ENCODE measurements at regions not wholly inside any gene's neighbourhood (a gene's known extent, or its start where the extent isn't known, plus 50 kb on each side); places are given as distances from the start of the nearest gene placed in this dataset.

DNA sequence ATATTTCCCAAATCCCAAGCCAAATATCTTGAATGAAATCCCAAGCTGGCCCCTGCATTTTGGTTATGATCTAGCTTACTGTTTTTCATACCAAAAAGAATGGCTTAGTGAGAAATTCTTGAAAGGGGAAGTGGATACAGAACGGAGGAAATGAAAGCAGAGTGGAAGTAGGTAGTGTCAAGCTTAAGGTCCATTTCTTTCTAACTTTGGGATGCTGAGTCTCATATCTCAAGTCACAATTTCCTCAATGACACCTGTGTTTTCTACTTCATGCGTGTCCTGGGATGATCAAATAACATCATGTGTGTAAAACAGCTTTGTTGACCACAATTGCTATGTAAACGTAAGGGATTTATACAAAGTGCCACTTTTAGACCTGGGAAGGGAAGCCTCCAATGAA lies 238.8 kb upstream of the SLC35B3 start:
- DNase-seq = no peak

DNA sequence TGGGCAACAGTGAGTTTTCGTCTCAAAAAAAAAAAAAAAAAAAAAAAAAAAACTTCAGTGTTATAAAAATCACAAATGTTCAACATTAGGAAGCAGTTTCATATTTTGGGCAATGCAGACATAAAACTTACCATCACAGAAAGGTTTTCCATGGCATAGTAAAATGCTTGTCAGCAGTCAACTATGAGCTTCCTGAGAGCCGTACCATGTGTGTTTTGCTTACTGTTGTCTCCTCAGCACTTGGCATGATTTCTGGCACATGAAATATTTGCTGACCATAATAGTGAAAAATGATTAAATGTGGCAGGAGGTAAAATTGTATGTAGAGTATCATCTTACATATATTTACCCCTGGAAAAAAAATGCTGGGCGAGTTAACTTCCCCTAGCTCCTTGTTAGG lies 237.5 kb upstream of the SLC35B3 start:
- no peak for DNase-seq

DNA sequence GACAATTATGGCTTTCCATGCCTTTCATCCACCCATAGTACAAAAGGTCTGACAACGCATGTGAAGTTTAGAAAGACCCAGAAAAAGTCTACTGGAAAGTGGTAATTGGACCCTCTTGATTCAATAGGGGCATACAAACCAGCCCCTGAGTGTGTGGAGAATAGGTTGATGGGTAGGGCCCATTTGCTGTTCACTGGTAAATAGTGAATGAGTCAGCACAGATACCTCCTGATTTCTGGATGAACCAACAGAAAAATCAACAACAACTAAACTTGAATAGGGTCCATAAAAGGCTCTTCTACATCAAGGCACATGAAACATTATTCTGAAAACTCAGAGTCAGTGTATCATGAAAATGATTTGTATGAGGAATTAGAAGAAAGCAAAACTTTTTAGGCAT lies 235.4 kb upstream of the SLC35B3 start:
- no peak for DNase-seq

DNA sequence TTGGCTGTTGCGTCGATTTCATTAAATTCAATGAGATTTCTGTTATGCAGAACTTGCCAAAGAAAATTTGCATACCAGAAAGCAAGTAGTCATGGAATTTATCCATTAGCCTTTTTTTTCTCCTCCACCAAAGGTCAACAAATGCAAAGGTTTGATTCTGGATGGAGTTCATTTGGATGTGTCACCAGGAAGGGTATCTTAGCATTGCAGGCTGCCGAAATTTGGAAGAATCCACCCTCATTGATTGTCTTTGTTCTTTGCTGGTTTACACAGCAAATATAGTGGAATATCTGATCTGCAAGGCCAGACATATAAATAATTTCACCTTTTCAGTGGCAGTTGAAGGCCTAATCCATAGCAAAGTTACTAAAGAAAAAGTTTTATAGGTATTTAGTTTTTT lies 229.4 kb upstream of the SLC35B3 start:
- DNase-seq = no peak

DNA sequence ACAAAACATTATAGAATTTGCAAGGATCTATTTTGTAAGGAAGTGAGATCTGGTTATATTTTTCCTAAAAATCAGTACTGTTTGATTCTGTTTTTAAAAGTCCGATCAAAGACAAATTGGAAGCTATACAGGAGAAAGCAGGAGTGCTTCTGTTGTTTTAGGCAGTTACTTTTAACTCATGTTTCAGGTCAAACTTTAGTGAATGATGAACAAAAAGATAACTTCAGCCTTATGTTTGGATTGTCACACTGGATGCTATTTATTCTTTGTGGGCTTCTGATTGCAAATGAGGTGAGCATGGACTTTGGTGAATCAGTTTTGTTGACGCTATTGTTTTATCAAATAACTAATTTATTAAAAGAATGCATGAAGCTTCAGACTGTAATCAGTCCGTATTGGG lies 228.7 kb upstream of the SLC35B3 start:
- DNase-seq = no peak

DNA sequence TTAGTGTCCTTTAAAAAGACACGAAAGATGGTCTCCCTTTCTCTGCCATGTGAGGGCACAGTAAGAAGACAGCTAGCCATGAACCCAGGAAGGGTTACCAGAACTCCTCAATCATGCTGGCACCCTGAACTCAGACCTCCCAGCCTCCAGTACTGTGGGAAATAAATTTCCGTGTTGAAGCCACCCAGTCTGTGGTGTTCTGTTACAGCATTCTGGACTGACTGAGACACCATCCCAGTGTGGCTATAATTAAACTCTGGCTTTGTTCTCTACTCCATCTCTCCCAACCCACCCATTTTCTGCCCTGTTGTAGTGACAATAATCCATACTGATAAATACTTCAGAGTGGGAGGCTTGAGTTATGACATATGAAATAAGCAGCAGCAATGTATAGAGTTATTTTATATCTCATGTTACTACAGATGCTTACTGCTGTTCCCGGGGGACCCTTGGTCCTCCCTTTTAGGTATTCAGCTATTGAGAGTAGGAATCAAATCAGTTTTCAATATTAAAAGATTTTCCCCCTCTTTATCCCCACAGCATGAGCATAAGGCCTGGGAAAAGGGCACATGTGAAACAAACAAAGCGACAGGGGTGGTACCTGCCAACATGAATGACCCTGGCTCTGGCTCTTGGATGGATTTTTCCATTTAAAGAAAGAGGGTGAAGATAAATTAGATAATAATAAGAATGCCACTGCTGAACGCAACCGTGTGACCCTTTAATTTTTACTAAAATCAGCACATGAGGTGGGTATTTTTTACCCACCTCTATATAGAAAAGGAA lies 224.3 kb upstream of the SLC35B3 start:
- no peak for DNase-seq

DNA sequence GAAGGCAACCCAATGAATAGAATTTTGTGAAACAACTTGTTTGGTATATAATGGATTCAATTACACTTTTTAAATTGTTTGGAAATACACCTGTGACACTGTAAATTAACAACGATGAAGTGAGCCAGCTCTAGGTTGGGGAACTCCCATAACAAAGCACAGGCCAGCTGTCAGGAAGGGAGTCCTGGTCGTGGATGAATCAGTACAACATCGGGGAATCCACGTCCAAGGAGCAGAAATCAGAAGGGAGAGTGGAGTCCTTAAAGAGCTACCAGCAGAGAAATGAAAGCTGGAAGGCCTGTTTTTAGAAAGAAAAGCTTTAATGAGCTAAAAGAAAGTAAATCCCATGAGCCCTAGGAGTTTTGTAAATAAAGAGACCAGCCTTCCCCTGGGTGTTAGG lies 223.1 kb upstream of the SLC35B3 start:
- no peak for DNase-seq

DNA sequence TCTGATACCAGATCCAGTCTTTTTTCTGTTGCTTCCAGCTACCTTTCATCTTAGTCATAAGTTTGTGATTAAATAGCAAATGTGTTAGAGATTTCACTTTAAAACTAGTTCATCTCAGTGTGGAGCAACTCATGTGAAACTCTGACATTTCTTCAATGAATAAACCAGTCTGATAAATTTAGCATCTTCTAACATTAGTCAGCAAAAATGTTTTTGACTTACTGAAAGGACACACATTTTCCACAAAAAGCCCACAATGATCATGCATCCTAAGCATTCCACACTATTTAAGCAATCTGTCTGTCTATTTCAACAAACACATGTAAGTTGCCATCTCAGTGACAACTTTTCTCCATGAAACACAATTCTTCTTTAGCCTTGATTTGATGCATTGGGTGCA lies 222.2 kb upstream of the SLC35B3 start:
- DNase-seq = no peak

DNA sequence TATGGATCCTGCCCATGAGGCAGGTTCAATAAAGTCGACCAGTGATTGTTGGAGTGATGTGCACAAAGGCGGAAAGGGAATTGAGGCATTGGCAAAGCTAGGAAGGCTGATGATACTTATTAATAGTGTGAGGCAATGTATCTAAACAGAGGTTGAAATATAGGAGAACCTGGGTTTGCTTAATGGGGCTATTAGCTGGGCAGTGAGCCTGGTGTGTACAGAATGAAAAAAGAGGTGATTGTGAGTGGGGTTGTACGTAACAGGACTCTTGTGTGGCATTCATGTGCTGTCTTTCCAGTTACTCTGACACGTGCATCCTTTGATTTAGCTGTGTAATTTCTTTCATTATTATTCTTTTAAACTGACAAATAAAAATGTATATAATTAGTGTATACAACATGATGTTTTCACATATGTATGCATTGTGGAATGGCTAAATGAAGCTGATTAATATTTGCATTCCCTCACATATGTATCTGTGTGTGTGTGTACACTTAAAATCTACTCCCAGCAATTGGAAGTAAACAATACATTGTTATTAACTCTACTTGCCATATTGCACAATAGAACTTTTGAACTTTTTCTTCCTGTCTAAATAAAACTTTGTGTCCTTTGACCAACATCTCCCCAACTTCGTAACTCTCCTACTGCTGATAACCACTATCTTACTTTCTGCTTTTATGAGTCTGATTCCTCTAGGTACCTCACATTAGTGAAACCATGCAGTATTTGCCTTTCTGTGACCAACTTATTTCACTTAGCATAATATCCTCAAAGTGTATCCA lies 220.5 kb upstream of the SLC35B3 start:
- DNase-seq = no peak

DNA sequence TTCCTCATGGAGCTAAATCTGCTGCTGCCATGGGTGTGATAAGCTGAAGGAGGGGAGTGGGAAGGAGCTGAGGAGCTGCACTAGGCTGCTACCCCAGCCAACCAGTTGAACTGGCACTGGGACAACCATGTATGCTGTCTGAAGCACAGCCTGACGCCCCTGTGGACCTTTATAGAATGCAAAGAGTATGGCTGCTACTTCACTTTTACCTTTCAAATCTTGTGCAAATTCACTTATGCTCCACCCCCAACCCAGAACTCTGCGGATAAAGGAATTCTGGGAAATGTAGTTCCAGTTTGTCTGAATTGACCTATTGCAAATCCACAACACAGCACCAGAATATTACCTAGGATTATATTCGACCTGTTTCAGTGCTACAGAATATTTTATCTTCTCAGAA lies 217.4 kb upstream of the SLC35B3 start:
- no peak for DNase-seq

DNA sequence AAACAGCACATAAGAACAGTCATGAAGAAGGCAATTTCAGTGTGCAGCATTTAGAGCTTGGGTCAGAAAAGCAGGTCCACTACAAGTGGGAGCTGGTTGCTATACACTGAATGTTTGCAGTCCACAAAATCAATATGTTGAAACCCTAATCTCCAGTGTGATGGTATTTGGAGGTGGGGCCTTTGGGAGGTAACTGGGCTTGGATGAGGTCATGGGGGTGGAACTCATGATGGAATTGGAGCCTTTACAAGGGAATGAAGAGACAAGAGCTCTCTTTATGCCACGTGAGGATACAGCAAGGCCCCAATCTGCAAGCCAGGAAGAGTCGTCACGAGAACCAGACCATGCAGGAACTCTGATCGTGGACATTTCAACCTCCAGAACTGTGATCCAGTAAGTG lies 216.7 kb upstream of the SLC35B3 start:
- DNase-seq = no peak

DNA sequence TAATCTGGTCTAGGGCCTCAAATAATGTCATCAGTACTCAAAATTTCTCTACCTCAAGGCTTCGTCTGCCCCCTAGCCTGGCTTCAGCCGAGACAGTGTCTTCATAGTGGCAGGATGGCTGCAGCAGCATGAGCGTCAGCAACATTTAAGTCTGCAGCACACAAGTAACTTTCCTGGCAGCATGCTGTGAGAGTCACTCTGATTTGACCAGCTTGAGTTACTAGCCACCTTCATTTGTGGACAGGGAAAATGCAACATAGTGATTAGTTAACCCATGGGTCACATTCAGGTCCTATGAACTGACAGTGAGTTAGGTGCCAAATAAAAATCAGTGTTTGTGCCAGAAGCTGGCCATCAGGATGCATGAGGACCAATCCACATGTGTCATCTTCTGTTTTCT lies 209.9 kb upstream of the SLC35B3 start:
- no peak for DNase-seq

DNA sequence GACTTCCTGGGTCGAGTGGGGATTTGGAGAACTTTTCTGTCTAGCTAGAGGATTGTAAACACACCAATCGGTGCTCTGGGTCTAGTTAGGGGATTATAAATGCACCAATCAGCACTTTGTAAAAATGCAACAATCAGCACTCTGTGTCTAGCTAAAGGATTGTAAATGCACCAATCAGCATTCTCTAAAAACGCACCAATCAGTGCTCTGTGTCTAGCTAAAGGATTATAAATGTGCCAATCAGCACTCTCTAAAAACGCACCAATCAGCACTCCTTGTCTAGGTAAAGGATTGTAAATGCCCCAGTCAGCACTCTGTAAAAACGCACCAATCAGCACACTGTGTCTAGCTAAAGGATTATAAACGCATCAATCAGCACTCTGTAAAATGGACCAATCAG lies 209.0 kb upstream of the SLC35B3 start:
- DNase-seq = no peak

DNA sequence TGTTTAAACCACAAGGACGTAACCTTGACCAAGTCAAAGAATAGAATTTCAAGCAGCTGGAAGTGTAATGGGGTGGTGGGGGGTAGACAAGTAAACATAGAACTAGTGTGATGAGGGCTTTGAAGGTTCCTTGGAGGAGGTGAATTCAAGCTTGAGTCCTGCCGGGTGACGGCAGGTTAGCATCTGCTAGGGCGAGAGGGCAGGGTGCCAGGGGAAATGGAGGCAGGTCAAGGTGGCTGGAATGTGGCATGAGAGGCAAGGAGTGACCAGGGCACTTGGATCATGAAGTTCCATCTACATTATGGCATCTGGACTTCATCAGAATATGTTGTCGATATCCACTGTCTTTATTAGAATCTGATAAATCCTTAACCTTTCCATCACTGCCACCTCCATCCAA lies 207.5 kb upstream of the SLC35B3 start:
- DNase-seq = no peak

DNA sequence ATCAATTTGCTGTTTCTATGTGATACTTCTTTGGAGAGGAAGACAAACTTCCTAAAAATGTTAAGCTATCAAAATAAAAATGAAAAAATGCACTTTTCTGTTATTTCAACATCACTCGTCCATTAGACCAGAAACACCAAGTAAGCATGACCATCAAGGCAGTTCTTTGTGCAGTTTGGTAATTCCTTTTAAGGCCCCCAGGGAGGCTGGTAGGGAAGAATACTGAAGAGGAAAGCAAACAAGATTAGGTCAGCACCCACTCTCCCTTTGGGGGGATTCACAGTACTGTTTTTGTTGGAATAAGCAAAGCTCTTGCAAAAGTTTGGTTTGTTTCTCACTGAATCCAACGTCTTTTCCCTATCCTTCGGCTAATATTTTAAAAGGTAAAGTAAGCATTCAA lies 206.8 kb upstream of the SLC35B3 start:
- no peak for DNase-seq

DNA sequence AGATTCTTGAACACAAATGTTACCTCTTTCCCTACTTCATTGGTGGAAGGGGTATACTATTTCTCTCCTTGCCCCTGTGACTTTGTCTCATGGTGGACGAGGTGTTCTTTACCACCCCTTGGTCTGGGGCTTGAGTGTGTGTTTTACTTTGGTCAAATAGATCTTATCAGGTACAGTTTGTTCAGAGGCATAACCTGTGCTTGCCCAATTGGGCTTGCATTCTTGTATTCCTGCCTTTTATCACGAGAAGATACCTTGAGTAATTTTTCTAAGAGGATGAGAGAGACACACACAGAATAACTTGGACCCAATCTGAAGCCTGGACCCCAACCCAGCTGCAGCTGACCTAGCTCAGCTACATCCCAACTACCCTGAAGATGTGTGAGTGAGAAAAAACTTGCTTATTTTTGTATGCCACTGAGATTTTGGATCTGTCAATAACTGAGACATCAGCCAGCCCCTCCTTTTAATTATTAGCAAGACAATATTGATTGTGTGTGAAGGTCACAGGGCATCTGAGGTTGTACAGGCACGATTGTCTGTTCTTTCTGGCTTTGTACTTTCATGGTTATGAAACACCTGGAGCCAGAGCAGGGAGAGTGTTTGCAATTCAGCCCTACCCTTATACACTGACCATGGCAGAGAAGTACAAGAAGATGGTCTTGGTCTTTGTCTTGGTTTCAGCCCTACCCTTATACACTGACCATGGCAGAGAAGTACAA lies 204.7 kb upstream of the SLC35B3 start:
- no peak for DNase-seq

DNA sequence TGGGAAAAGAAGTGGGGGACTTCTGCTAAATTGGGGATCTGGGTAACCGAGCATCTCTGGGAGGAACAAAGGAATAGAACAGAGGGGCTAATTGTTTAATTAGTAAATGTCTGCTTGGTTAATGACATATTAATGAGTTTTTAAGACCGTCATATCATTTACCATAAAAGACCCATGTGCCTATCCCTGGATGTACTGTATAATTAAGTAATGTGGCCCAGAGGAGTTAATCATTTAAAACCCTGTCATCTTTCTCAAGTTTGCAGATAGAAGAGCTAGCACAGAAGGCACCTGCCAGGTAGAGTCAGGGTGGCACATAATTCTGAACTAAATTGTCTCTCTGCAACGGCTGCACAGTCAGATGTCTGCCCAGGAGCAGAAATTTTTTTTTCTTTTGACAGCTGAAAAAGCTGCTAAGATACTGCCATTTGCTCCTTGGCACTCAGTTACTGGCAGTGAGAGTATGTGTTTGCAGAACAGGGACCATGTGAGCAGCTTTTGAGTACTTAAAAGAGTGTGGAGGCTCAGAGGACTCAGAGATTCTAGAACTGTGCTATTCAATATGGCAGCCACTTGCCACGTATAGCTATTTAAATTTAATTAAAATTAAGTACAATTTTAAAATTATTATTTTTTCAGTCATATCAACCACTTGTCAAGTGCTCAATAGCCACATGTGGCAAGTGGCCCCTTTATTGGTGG lies 202.7 kb upstream of the SLC35B3 start:
- no peak for DNase-seq

DNA sequence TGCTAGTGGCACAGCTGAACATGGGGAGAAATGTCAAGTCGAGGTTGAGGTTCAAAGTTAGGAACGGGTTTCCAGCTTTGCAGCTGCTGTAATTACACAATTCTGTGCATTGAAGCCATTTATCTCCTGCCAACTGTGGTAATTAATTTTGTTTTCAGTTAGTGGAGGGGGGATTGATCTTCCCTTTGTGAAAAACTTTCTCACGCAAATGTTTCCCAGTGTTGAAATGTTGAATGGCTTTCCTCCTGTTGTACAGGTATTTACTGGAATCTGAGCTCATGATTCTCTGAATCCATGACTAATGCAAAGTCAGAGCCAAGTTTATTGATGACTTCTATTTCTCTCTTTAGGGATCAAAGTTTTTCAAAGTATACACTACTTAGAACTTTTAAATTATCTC lies 198.4 kb upstream of the SLC35B3 start:
- DNase-seq = no peak

DNA sequence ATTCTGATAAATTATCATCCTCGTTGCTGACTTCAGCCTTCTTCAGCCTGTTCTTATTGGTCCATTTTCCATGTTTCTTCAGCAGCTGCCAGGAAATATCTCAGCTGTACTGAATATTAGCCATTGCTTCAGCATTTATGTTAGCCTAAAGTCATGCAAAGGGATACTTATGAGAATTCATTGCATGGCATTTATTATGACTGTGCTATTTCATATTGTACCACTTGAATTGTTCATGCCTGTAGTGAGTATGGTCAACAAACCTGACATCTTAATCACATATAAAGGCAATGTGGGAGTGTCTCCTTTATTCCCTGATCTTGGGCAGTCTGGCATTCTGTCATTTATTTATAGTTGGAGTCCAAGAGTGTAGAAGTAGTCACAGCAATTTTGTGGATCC lies 193.4 kb upstream of the SLC35B3 start:
- no peak for DNase-seq

DNA sequence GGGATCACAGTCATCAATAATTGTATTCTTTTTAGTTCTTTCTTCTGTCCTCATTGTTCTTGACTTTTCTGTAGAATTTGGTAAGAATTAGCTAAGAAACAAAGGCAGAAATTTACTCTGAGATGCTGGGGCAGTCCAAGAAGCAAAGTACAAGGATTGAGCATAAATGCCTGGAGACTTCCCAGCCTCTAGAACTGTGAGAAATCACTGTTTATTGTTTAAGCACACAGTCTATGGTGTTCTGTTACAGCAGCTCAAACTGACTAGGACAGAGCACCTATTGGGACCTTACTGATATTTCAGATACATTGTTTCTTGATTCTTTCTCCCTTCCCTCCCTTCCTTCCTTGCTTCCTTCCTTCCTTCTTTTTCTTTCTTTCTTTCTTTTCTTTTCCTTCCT lies 192.7 kb upstream of the SLC35B3 start:
- DNase-seq = no peak

DNA sequence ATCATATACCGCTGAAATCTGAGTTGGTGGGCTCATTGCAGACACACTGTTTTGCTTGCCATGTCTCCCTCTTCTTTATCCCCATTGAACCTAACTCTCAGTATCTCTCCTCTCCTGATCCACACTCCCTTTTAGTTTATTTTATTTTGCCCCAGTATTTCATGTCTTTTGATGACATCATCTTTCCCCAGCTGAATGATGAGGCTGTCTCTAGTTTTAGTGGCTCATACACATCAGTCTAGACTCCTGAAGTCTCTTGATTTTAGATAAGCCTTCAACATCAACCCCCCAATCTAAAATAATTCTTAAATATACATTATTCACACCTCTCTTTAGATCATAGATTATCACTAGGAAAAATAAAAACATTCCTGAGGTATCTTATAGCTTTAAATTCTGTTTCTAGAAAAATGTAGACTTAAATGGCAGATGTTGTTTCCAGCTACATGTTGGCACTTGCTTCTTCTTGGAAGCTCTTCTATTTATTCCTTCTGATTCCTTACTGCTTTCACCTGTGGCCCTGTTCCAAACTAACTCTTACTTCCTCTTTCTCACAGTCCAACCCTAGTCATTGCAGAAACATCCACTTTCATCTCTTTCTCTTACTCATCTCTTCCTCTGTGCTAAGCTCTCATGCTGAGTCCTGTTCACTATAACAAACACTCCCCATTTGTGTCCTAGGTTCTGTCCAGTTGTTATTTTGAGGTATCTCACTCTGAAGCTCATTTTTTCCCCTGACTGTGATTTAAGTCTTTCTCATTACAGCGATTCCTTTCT lies 191.9 kb upstream of the SLC35B3 start:
- DNase-seq = no peak

DNA sequence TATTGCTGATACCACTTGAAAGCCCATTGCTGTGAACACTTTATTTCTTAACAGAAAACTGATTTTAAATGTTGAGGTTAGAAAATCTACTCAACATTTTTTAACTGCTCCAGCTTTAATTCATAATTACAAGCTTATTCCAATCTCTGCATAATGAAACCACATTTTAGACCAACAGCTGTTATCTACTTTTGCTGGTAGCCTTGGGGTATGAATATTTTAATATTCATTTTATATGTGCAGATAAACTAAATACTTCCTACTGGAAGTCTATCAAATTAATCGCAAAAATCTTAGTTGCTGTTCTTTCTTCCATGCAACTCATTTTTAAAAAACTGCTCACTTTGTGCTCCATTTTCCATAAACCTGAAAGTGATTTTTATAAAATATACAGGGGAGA lies 189.3 kb upstream of the SLC35B3 start:
- no peak for DNase-seq

DNA sequence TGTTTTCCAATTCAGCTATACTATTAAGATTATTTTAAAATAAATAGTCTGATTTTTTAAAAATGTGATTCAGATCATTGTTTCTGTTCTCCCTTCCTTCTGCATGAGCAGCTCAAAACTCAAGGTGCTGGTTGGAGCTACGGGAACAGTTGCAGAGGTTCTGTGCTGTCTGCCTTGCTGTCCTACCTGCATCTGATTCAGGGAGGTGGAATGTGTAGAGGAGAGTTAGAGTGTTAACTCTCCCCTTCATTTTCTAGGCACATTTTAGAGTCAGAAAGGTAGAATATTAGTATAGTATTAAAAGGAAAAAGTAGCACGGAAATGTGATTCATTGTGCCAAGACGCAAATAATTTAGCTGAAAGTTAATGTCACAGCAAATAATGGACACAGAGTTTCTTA lies 188.1 kb upstream of the SLC35B3 start:
- no peak for DNase-seq
